ENCODE measurements at regions not wholly inside any gene's neighbourhood (a gene's known extent, or its start where the extent isn't known, plus 50 kb on each side); places are given as distances from the start of the nearest gene placed in this dataset.

DNA sequence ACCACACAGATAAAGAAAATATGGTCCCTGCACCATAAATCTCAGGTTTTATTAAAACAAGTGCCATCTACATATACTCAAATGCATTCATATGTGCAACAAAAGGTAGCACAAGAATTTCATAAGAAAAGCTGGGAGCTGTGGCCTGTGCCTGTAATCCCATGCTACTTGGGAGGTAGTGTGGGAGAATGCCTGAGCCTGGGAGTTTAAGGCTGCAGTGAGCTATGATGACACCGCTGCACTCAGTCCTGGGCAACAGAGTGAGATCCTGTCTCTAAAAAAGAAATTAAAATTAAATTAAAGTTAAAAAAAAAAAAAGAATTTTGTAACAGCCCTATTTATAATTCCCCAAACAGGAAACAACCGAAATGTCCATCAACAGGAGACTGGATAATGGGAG is 81.3 kb upstream of the JADE1 start:
- TF ChIP-seq ASH2L (IDR thresholded peaks at IDR 0.05; ENCODE audit: insufficient read length, low read depth, low read length): no peak
- no peak for TF ChIP-seq JUNB (CRISPR knock-in tag; IDR thresholded peaks at IDR 0.05; ENCODE audit: borderline replicate concordance)
- TF ChIP-seq, protein P1, sequence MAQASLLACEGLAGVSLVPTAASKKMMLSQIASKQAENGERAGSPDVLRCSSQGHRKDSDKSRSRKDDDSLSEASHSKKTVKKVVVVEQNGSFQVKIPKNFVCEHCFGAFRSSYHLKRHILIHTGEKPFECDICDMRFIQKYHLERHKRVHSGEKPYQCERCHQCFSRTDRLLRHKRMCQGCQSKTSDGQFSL (CRISPR knock-in tag; IDR thresholded peaks at IDR 0.05): no peak
- no peak for TF ChIP-seq POLR2A (IDR thresholded peaks at IDR 0.05; ENCODE audit: insufficient read depth in 1 of 2, low read depth in 2 of 2, low read length in 2 of 2)

All from HepG2 (cell line).